GM21825 (cell line): ENCODE measurements at regions not wholly inside any gene's neighbourhood (a gene's known extent, or its start where the extent isn't known, plus 50 kb on each side); places are given as distances from the start of the nearest gene placed in this dataset.
"Not testable (repeated sequence)": the region's sequence is repeated elsewhere in the genome, so short reads cannot be mapped to it uniquely, and the experiment has no call there.

Experiments
- ATAC-seq: cut with Tn5 transposase; IDR thresholded peaks from one replicate; pipeline ENCODE4 v1.9.1; 2021; ENCODE audit warnings: mild to moderate bottlenecking, moderate library complexity; ENCODE audit not compliant: unreplicated experiment

- no peak for ATAC-seq
These were observed 214.5 kb upstream of the P2RY1 start for GRCh38 chr3:152620395-152620794.

DNA sequence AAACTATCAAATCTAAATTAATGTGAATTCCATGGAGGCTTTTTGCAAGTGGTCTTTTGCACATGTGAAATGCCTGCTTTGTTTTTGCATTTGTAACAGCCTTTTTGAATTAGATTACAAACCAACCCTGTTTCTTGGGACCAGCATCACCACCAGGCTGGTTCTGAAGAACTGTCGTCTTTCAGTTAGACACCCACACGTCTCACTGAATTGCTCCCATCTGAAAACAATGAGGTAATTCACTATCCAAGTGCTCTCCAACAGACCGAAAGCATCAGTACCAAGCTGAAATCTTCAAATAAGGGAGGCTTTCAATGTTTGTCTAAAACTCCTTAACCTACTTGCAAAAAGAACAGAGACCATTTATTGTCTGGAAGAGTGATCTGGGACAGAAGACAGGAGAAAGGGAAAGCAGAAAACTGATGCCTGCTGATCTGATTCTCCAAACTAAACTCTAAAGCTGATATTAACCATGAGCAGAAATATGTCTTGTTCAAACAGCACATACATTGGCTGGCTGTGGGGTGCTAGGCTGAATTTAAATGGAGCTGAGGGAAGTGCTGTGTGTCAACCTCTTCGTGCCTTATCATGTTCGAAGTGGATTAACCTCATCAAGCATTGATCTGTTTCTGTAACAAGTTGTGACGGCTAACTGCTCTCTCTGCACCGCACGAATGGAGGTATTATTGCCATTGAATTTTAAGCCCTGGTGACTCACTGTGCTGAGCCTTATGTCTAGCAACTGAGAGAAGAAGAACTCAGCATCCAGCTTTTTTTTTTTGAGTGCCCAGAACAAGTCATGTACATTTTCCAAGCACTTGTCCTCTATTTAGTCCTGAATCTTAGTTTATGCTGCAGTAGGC, 213.7 kb upstream of the P2RY1 start:
- ATAC-seq: no peak

DNA sequence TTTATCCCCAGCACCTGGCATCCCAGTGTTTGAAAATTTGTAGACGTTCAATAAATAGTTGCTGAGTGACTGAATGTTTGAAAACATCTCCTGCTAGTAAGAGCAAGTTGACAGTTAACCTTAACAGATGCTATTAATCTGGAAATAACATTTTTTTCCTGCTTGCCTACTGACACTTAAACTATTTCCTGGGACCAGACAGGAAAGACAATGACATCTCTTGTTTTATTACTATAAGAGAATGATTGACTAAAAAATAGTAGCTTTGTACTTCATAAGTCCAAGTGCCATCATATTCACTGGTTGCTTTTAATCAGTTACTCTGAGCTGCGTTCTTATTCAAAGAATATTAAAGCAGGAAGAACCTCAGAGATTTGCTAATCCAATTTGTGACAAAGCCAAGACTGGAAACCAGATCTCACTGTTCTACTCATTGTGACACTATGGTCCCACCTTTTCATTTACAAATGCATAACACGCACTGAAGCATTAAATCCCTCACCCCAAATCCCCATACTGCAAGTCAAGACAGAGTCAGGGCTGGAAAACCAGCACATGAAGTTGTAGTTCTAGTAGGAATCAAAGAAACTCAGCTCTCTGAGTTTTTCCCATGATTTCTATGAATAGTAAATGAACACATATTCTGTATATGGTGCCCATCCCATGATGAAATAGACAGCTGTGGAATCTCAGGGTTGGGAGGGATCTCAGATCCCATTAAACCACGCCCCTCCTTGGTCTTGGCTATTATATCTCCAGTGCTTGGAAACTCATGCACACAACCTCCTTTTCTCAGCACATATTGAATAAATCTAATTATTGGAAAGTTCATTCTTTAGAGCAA, 212.7 kb upstream of the P2RY1 start:
- ATAC-seq: no peak

DNA sequence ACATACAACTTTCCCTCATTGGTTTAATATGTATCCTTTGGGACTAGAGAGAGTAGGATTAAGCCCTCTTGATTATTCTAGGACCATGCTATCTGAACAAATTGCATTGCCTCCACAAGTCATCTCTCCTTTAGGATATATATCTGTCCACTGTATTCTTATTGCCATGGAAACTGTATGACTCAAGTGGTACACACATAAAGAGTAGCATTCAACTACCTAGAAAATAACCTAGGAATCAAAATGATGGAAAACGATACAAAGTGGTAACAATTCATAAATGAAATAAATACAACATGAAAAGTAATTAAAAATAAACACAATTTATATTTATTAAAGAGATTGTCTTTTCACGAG, 212.1 kb upstream of the P2RY1 start:
- no peak for ATAC-seq

DNA sequence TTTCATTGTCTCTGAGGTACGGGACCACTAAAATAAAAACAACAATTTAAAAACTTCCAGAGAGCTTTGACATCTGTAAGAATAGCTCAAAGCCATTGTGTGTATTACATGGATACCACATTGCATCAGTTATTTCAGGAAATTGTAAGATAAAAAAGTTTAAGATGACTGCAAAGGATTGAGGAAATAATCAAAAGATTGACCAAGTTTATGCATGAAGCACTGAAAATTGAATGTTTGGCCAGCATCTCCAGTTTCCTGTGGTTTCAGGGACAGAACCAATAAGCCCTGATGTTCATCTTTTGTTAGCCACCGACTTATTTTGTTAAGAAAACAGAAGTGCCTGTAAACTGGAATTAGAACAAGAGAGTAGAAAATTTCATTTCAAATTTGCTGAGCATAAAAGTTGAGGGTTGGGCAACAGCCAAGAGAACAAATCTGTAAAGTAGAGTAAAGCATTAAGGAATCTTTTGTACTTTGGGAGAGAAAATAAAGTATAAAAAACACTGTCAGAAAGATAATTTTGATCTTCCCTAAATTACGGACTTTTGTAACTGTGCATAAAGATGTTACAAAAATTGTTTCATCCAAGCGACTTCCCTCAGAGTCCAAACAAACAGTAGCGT, 211.5 kb upstream of the P2RY1 start:
- ATAC-seq: no peak

DNA sequence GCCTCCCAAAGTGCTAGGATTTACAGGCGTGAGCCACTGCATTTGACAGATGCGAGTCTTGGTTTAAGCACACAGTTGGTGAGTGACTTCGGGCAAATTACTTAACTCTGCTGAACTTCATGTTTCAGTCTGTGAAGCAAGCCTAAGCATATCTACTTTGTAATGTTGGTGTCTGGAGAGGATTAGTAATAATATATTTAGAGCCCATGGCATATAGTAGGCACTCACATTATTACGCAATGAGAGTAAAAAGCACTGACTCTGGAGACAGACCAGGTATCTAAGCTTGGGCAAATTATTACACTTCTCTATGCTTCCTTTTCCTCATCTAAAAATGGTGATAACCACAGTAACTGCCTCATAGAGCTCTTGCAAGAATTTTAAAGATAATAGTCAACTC, 208.7 kb upstream of the P2RY1 start:
- ATAC-seq: no peak

DNA sequence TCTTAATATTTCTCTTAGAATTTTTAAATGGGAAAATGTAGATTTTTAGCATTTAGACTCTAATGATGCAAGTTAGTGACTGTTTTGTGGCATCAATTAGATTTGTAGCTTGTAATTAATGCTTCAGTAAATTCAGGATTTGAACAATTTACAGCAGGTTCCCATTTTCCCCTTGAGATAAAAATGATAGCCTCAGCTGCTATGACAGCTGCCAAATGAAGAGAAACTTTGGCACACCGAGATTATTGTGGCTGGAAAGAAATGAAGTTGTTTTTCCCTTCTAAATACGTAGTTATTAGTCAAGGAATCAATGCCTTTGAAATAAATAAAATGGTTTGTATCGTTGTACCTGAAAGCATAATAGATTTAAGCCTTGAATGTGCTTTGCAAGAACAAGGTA, 206.4 kb upstream of the P2RY1 start:
- no peak for ATAC-seq

GRCh38 chr3:152629363-152630122, 205.4 kb upstream of the P2RY1 start:
- no peak for ATAC-seq

DNA sequence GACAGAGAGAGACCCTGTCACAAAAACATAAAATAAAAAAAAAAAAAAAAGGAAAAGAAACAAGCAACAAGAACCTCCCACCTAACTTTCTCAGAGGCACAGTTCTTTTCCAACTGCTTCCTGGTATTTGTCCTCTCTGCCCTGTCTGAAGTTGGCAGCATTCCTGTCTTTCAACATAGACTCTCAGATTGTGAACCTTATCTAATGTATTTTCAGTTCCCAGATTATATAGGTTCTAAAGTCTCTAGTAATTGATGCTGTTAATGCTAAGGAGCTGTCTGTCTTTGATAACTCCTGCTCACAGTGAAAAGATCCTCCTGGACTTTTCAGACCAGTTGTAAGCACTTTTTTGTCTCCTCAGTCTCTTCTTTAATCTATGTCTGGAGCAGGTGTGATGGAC, 199.5 kb upstream of the P2RY1 start:
- ATAC-seq: no peak

GRCh38 chr3:152636651-152637050, 198.3 kb upstream of the P2RY1 start:
- no peak for ATAC-seq

- ATAC-seq: no peak
These were observed 196.7 kb upstream of the P2RY1 start for GRCh38 chr3:152638214-152638613.

DNA sequence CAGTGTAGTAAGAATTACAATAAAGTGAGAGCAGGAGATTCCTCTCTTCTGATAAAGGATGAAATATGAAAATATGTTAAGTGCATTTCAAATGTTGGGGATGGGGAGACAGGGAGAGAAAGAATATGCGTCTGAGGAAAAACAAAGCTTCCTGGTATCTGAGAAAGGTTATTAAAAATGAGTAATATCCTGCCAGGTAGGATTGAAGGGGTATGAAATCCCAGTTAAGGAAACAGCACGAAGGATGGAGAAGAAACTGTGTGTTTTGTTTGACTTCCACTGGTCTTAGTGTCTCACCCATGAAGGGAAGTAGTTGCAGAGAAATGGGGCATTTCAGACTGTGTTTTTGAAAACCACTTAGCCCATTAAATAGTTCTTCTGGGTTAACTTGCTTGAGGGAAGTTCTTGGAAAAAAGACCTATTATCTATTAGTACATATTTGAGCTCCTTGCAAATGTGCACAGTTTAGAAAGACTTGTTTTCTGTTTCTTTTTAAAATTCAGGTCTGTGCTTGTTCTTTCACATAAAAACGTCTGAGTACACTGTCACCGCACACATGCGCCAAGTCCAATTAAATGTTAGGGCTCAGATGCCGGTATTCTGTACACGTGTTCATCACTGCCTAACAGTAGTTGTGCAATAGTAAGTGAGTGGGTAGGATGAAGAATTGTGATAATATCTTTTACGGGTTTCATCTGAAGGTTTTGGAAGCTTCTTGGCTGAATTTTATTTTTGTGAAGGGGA, 196.1 kb upstream of the P2RY1 start:
- no peak for ATAC-seq

GRCh38 chr3:152641198-152641597, 193.7 kb upstream of the P2RY1 start:
- ATAC-seq: no peak

GRCh38 chr3:152642658-152643057, 192.3 kb upstream of the P2RY1 start:
- ATAC-seq: no peak

DNA sequence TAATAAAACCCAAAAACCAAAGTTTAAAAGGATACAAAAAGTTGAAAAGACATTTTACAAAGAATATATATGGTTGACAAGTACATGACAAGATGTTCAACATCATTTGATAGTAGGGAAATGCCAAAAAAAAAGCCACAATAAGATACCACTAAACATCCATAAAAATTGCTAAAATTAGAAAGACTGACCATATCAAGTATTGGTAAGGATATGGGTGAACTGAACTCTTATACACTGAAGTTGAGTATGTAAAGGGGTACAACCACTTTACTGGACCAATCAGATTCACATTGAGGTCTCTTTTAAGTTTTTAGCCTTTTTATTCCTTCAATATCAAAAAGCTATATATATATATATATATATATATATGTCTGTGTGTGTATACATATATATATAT, 190.5 kb upstream of the P2RY1 start:
- no peak for ATAC-seq

GRCh38 chr3:152646004-152646403, 188.9 kb upstream of the P2RY1 start:
- no peak for ATAC-seq

DNA sequence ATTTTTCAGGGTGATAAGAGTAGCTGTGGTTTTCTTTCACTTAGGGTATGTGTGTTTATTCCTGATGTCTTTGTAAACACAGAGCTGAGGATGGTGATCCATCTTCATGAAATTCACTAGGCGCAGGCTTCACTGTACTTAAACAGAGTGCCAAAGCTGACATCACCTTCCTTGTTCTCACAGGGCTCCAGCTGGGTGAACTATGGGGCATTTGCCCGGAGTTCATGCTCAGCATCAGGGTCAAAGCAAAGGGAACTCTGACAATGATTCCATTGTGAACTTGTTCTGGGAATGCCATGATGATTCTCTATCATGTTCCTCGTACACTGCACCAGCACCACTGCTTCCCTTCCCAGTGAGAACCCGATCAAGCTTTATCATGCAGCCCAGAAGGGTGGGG, 184.8 kb upstream of the P2RY1 start:
- no peak for ATAC-seq

DNA sequence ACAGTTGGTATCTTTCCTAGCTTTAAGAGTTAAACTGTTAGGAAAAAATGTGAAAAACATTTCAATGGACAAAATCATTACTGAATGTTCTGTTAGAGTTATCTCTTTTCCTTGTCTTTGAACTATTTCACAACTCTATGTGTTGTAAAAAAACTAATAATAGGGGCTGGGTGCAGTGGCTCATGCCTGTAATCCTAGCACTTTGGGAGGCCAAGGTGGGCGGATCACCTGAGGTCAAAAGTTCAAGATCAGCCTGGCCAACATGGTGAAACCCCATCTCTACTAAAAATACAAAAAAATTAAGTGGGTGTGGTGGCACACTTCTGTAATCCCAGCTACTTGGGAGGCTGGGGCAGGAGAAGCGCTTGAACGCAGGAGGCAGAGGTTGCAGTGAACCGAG, 184.0 kb upstream of the P2RY1 start:
- ATAC-seq: not testable (repeated sequence)

- no peak for ATAC-seq
These were observed 178.5 kb upstream of the P2RY1 start for GRCh38 chr3:152656214-152656971.

DNA sequence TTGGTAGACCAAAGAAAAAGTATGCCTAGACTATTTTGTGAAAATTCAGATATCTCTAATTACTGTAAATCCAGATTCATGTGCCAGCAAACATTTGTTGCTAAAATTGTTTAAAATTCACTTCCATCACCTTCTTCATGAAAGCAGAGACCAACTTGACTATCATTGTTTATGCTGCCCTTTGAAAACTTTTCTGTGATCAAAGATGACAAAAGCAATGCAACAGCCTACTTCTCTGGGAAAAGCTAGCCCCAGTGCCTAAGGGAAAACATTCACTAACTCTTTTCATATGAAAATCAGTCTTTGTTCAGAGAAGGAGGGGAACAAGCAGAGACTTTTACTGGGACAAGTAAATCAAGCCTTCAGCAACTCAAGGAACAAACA, 178.0 kb upstream of the P2RY1 start:
- no peak for ATAC-seq
